T-helper 22 cell (primary cell): ENCODE measurements at regions not wholly inside any gene's neighbourhood (a gene's known extent, or its start where the extent isn't known, plus 50 kb on each side); places are given as distances from the start of the nearest gene placed in this dataset.
"Not testable (repeated sequence)": the region's sequence is repeated elsewhere in the genome, so short reads cannot be mapped to it uniquely, and the experiment has no call there.

Experiments used
- DNase-seq: peaks from one replicate; pipeline ENCODE4 v3.0.0-alpha.2; 2020; ENCODE audit warnings: low read depth

DNA sequence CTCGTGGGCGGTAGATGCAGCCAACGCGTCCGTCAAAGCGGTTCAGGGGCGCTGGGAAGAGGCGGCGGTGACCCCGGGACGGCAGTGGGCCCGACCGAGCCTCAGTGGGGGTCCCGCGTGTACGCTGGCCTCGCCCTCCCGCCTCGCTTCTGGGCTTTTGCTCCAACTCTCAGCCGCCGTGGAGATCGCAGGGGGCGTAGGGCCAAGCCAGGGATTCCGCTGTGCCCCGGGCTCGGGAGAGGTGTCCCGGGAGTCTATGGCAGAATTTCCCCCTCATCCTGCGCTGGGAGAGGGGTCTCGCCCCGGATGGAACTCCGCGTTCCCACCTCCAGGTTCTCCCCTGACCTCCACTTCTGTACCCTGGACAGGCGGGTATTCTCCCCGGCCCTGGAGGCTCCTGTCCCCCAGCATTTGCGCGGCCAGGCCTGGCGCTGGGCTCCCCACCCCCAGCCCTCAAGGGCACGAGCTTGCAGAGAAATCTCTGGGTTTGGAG is 131.9 kb downstream of the MRPL36 start:
- no peak for DNase-seq

DNA sequence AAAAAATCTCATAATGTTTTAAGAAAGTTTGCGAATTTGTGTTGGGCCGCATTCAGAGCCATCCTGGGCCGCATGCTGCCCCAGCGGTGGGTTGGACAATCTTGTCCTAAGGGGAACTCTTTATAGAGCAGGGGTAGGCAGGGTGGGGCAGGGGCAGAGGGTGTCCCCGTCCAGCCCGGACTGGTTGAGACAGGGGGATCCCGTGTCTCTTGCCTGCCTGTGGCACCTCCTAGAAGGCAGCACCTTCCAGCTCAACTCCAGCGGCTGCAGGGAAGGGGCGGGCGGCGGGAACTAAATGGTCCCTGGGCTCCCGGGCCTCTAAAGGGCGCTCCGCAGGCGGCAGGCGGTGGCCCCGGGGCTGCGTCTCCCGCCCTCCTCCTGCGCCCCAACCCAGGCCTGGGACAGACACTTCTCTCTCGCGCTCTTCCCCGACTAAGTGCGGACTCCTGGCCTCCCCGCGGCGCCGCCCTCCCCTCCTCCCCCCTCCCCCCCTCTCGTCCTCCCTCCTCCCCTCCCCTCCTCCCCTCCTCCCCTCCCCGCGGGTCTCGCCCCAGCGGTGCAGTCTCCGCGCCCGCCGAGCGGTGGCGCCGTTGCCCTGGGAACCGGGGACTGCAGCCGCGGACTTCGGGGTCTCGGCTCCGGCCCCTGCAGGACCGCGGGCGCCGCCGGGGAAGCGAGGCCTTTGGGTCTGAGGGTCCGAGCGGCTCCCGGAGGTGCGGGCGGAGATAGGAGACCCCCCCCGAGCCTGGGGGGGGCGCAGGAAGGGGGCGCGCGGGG is 132.6 kb downstream of the MRPL36 start:
- no peak for DNase-seq

DNA sequence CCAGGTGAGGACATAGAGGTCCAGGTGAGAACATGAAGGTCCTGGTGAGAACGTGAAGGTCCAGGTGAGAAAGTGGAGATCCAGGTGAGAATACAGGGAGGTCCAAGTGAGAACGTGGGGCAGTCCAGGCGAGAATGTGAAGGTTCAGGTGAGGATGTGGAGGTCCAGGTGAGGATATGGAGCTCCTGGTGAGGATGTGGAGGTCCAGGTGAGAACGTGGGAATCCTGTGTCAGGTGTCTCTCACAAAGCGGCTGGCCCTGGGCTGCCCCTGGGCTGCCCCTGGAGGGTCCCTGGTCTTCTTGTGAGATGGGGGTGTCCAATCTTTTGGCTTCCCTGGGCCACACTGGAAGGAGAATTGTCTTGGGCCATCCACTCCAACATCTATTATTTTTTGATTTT is 133.4 kb downstream of the MRPL36 start:
- DNase-seq = no peak

DNA sequence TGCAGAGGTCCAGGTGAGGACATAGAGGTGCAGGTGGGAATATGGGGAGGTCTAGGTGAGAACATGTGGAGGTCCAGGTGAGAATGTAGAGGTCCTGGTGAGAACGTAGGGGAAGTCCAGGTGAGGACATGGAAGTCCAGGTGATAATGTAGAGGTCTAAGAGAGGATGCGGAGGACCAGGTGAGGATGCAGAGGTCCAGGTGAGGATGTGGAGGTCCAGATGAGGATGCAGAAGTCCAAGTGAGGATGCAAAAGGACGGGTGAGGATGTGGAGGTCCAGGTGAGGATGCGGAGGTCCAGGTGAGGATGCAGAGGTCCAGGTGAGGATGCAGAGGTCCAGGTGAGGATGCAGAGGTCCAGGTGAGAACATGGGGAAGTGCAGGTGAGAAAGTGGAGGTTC is 133.8 kb downstream of the MRPL36 start:
- no peak for DNase-seq

DNA sequence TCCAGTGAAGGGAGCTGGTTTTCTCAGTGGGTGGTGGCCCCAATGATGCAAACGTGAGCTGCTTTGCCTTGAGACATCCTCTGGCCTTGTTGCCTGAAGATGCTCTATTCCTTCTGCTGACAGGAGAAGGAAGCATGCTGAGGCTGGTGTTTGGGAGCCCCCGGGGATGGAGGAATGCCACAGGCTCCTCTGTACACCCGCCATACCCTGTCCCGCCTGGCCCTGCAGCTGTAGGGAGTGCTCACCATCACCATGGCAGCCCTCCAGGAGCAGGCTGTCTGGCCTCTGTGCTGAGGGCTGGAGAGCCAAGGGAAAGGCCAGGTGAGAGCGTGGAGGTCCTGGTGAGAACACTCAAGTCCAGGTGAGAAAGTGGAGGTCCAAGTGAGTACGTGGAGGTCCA is 134.4 kb downstream of the MRPL36 start:
- no peak for DNase-seq

DNA sequence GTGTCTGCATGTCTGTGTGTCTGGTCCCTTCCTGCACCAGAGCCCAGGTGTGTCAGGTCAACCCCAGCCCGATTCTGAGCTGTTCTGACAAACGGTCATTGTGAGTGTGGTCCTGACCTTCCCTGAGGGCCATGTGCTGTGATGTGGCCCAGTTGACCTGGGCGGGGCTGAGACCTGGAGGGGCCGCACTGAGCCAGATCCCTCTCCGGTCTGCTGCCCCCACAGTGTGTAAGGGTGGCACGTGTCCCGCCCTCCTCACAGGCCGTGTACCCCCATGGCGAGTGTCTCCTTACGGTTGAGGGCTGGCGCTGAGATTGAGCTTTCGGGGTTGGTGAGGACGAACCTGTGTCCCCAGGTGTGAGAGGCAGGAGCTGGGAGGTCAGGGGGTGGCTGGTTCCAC is 136.5 kb downstream of the MRPL36 start:
- DNase-seq = no peak

DNA sequence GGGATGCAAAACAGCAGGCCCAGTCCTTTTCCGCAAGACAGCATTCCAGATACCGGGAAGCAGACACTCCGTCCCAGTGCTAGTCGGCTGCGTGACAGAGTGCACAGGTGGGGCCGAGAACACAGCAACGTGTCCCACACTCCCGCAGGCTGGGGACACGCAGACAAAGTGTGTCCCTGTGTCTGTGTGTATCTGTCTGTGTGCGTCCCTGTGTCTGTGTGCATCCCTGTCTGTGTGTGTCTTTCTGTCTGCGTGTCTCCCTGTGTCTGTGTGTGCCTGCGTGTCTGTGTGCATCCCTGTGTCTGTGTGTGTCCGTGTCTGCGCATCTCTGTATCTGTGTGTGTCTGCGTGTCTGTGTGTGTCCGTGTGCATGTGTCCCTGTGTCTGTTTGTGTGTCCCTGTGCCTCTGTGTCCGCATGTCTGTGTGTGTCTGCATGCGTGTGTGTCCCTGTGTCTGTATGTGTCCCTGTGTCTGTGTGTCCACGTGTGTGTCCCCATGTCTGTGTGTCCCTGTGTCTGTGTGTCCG is 137.0 kb downstream of the MRPL36 start:
- no peak for DNase-seq

DNA sequence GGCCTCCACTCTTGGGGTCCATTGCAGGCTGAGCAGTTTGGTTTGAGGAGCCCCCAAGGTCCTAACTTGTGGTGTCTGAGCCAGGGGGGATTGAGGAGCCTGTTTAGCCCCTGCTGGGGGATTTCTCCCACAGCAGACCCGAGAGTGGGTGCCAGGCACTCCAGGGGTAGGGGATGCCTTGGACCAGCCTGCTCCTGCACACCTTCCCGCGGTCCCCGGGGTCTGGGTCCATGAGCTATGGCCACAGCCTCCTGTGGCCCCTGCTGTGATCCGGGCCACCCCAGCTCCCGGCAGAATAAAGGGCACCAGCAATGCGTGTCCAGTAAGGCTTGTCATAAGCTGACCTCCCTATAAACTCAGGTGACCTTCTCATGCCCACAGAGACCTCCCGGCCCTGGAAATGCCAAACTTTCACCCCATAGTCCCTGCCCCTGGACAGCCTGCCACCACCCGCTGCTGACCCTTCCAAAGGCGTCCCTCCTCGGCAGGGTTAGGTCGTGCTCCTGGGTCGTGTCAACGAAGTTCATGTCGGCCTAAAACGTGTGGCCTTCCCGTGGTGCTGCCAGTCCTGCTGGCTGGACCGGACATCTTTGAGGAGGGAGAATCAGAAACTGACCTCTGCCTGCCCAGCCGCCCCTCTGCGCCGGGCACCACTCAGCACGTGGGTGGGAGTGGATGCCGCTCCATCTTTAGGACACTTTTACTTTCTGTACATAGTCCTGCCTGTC is 137.6 kb downstream of the MRPL36 start:
- DNase-seq = no peak

DNA sequence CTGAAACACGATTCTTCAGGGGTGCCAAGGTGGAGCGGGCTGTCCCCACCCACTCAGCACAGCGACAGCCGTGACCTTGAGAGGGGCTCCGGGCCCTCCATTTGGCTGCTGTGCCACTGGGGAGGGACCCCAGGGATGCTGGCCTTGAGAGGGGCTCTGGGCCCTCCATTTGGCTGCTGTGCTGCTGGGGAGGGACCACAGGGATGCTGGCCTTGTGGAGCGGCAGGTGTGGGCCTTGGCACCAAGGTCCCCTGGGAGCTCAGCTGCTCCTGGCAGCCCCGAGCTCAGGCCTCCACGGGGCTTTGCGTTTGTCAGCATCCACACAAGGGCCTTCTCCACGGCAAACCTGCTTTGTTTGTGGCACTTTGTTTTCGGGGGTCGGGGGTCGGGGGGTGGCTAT is 137.6 kb upstream of the LPCAT1 start:
- DNase-seq = no peak

DNA sequence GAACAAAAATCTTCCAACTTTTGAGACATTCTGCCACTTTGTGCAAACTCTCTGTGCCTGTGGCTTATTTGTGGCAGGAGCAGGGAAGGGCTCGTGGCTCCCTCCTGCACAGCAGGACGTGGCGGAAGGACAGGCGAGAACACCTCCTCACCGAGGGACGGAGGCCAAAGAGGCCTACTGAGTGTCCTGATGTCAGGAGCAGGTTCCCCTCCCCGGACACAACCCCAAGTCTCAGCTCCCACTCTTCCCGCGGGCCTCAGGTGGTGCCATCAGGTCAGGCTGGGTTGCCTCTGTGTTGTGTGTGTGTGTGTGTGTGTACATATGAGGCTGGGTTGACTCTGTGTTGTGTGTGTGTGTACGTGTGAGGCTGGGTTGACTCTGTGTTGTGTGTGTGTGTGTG is 136.8 kb upstream of the LPCAT1 start:
- DNase-seq = no peak

DNA sequence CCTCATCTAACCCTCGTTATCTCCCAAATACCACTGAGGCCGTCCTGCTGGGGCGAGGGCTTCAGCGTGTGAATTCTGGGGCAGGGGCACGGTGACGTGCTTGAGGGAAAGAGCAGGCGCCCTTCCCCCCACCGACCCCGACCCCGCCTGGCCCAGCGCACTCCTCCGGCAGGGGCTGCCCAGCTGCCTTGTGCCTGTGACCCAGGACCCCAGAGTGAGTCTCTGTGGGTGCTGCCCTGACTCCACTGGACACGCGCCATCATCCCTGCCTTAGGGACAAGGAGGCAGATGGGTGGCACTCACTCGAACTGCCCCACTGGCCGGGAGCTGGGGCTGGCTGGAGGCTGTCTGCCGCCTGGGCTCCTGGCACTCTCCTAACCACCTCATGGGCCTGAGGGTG is 136.2 kb upstream of the LPCAT1 start:
- DNase-seq = no peak

DNA sequence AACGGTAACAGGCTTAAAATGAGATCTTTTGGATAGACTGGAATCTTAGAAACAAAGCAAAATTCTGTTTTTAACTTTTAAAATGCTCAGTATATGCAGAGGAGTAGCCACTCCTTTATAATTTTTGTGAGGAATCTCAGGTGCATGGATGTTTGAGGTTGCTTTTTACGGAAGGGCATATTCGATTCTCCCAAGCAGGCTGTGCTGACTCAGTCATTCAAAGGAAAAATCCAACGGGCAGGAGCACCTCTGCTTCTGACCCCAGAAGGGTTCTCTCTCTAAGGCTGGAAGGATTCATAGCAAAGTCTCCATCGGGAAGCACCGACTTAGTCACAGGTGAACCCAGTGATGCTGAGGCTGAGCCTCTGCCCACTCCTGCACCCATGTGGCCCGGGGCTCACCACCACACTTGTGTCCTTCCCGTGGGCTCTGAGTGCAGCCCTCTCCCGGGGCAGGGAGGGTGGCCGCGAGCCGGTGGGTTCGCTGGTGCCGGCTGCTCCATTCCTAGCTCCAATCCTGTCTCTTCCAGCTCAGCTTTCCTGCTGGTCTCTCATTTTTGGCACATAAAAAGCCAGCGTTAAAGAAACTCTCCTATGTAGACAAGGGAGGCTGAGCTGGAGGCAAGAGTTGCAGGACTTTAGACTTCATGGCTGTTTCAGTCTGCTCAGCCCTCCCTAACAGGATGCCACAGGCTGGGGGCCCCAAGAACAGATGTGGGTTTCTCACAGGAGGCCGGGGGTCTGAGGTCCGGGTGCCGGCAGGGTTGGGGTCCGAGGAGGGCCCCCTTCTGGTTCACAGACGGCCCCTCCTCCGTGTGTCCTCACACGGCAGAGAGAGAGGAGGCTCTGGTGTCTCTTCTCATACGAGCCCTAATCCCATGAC is 135.6 kb upstream of the LPCAT1 start:
- DNase-seq = no peak

DNA sequence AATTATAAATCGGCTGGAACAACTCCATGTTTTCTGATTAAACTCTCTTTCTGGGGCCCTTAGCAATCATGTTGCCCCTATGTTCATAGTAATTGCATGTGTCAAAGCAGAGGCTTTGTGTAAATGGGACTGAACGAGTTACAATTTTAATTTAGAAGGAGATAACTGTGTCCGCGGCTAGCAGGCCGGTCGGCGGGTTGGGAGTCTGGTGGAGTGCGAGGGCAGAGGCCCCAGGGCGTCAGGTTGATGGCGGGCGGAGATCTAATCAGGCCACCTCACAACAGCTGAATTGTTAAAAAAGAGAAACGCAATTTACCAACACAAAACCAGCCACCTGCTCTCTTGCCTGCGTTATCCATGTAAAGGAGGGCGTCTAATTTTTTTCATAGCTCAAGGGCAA is 134.9 kb upstream of the LPCAT1 start:
- no peak for DNase-seq

DNA sequence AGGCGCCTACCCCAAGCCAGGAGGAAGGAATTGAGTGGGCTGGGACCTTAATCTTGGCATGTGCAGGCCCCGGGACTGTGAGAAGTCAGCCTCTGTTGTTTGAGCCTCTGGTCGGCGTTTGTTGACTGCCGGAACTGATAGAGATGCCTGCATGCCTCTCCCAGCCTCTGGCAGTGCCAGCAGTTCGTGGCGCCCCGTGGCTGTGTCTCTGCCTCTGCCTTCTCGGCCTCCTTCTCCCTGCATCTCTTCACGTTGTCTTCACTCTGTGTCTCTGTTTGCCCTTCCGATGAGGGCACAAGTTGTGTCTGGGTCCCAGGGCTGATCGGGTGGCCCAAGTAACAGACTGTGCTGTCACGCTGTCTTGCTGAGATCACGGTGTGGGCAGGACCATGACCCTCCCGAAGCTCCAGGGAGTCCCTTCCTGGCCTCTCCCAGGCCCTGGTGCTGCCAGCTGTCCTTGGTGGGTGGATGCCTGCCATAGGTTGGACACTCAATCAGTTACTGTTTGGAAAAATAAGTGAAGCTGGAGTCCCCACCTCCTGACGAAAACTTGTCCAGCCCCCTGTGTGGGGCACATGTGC is 133.5 kb upstream of the LPCAT1 start:
- no peak for DNase-seq

DNA sequence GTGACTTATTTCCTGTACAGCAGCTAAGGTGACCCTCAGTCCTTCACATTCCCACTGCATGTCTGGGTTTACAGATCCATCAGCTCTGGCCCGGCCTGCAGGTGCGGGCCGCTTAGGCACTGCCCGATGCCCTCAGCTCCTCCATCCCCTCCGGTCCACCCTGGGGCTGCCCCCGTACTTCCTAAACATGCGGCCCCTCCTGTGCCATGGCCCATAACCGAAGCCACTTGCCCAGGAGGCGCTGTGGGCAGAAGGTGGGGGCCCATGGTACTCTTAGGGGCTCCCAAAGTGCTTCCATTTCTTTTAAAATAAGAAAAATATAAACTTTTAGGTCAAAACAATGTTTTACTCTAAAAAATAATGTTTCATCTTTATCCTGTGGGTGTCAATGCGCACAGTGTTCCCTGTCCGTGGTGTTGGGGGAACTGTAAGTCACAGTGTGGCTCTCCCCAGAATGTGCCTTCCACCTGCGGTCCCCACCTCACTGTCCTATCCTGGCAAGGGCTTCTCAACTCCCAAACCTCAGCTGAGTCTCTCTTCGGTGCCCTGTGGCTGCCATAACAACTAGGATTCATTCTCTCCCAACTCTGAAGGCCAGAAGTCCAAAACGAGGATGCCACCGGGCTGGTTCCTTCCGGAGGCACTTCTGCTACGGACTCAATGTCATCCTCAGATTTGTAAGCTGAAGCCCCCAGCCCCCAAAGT is 132.7 kb upstream of the LPCAT1 start:
- DNase-seq = no peak

DNA sequence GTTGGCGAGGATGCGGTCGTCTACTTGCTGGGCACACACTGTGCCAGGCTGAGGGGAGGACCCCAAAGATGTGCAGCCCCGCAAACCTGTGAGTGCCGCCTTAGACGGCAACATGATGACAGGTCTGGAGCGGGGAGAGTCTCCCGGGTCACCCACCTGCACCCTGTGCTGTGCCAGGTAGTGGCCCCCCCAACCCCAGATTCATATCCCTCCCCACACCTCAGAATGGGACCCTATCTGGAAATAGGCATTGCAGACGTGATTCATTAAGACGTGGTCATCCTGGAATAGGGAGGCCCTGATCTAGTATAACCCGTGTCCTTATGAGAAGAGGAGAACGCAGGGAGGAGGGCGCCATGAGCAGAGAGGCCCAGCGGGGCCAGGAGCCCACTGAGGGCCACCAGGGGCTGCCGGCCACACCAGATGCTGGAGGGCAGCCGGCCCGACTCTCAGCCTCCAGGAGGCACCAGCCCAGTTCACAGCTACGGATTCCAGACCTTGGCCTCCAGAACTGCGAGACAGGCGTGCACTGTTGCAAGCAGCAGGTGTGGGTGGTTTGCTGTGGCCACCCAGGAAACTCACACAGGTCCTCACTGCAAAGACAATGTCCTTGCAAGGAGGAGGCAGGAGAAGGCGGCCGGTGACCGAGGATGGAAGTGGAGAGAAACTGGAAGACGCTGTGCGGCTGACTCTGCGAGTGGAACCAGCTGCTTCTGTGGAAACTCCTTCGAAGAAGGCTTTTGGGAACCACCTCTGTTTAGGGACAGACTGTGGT is 131.9 kb upstream of the LPCAT1 start:
- DNase-seq = no peak

DNA sequence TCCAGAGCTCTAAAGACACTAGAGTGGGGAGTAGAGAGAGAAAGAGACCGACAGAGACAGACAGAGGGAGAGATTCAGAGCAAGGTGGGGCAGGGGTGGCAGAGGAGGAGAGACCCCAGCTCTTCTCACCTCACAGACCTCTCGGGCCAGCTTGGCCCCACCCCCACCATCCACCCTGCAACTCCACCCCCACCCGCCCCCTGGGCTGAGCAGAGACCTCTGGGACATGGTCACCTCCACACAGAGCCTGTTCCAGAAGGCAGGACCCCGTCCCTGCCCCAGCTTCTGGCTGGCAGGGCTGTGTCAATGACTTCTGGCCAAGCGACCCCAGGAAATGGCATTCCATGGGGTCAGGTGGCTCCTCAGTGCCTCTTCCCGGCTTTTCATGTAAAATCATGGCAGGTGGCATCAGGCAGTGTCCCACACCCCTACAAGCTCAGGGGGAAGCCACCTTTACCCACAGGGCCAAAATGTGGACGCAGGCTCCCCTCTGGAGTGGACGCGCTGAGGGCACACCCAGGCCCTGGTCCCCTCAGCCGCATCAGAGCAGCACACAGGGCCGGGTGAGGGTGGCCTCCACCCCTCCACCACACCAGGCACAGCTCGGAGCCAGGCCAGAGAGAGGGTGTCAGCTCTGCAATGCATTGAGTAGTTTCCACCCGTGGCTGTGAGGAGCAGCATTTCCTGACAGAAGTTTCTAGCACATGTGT is 131.2 kb upstream of the LPCAT1 start:
- DNase-seq = no peak

DNA sequence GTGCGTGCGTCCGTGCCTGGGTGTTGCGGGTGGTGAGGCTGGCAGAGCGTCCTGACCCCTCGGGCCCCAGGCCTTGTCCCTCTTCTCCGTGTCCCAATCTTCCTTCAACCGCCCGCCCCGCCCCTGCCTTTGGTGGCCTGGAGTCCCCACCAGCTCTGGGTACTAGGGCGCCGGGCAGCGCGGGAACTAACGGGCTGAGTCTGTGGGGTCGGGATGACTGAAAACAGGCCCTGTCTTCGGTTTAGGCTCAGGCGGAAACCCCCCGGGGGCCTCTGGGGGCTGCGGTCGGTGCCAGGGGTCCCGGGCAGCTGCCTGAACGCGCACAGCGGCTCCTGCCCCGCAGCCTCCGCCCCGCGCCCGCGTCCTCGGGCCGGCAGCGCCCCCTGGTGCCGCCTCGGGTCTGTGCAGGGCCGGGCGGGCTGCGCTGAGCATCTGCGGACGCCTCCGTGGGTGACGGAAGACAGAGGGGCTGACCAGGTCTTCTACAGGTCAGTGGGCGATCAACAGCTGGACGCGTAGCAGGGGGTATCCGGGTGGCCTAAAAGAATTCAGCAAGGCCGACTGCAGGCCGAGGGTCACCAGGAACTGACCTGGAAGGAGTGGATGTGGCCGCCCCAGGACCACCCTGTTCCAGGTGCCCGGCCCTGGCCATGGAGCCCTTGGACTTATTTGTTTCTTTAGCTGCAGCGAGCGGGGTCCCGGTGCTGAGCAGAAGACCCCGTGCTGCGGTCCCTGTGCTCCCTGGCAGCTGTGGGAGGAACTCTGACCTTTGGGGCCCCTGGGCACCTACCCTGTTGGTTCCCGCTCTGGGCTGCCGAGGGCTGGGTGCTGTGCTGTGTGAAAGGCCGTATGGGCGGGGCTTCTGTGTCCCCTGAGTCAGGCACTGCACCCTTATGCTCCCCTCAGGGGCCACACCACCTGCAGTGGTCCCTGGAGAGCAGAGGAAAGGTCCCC is 130.2 kb upstream of the LPCAT1 start:
- not testable (repeated sequence) for DNase-seq
